NCI-H69 (cell line): ENCODE measurements at regions not wholly inside any gene's neighbourhood (a gene's known extent, or its start where the extent isn't known, plus 50 kb on each side); places are given as distances from the start of the nearest gene placed in this dataset.

Experiments used
- DNase-seq: peaks from one replicate; lab custom pipeline; 2025; lab: John Stamatoyannopoulos, UW

- no peak for DNase-seq
These were observed 183.9 kb upstream of the PPP1R26 start for GRCh38 chr9:135295551-135296300.

GRCh38 chr9:135296735-135297455 lies 182.7 kb upstream of the PPP1R26 start:
- peak; percentile 65 for DNase-seq

- DNase-seq, result peak; percentile 33
These were observed 182.0 kb upstream of the PPP1R26 start for GRCh38 chr9:135297456-135298075.

- DNase-seq, result no peak
These were observed 180.4 kb upstream of the PPP1R26 start for GRCh38 chr9:135299239-135299590.

- DNase-seq, result no peak
These were observed 179.8 kb upstream of the PPP1R26 start for GRCh38 chr9:135299651-135300345.

GRCh38 chr9:135300346-135301141 lies 179.0 kb upstream of the PPP1R26 start:
- peak; percentile 83 for DNase-seq

GRCh38 chr9:135301271-135302263 lies 178.0 kb upstream of the PPP1R26 start:
- no peak for DNase-seq

- no peak for DNase-seq
These were observed 177.0 kb upstream of the PPP1R26 start for GRCh38 chr9:135302329-135303279.

GRCh38 chr9:135303280-135303647 lies 176.3 kb upstream of the PPP1R26 start:
- DNase-seq, result no peak

- DNase-seq, result no peak
These were observed 175.6 kb upstream of the PPP1R26 start for GRCh38 chr9:135303865-135304499.

GRCh38 chr9:135304886-135305285 lies 174.7 kb upstream of the PPP1R26 start:
- no peak for DNase-seq

GRCh38 chr9:135305546-135306180 lies 173.9 kb upstream of the PPP1R26 start:
- DNase-seq, result peak; percentile 15

- DNase-seq, result no peak
These were observed 172.9 kb upstream of the PPP1R26 start for GRCh38 chr9:135306699-135307098.

GRCh38 chr9:135307300-135307699 lies 172.3 kb upstream of the PPP1R26 start:
- no peak for DNase-seq

GRCh38 chr9:135307919-135308318 lies 171.7 kb upstream of the PPP1R26 start:
- peak; percentile 53 for DNase-seq

GRCh38 chr9:135308821-135309762 lies 170.5 kb upstream of the PPP1R26 start:
- no peak for DNase-seq

GRCh38 chr9:135309763-135310125 lies 169.8 kb upstream of the PPP1R26 start:
- no peak for DNase-seq
